Esophagus squamous epithelium (tissue), 4 donors: ENCODE measurements at regions not wholly inside any gene's neighbourhood (a gene's known extent, or its start where the extent isn't known, plus 50 kb on each side); places are given as distances from the start of the nearest gene placed in this dataset.

Experiments used
- POLR2A ChIP-seq, 4 donors: fragments of 450-650 bp; IDR thresholded peaks; one replicate each; pipeline ENCODE4 v1.6.1; 2017; ENCODE audit warnings: antibody characterized with exemption in 4 of 4, mild to moderate bottlenecking in 4 of 4, moderate library complexity in 3 of 4
- TF ChIP-seq, protein P1 (sequence below), 6 experiments: fragments of 450-650 bp in 4 of 6; fragments of 200-600 bp in 2 of 6; sonication (generic) in 2 of 6; IDR thresholded peaks; one replicate each; pipeline ENCODE4 v1.5.1; 2016 to 2019; ENCODE audit warnings: antibody characterized with exemption in 6 of 6, mild to moderate bottlenecking in 4 of 6, moderate library complexity in 4 of 6

DNA sequence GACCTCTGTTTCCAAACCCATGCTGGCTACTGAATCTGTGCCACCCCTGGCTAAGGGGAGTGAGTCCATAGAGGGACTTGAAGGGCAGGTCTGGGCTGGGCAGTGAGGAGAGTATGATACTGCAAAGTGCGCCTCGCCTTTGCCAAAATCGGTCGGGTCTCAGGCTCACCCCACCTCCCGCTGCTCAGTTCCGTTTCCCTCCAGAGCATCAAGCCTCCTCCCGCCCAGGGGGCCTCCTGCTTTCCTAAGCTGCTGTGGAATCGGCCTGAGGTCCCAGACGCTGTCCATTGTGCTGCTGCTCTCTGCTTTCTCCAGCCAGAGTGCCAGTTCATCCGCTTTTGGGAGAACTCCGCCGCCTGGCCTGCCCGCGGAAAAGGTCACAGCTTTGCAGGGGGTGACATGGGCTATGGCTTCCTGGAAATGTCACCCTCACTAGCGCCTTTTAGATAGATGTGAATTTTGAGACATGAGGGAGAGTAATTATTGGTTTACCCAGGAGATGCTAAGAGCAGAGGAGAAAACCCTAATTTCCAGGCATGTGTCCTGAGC is 1418.4 kb downstream of the UQCRFS1 start:
- TF ChIP-seq, protein P1, sequence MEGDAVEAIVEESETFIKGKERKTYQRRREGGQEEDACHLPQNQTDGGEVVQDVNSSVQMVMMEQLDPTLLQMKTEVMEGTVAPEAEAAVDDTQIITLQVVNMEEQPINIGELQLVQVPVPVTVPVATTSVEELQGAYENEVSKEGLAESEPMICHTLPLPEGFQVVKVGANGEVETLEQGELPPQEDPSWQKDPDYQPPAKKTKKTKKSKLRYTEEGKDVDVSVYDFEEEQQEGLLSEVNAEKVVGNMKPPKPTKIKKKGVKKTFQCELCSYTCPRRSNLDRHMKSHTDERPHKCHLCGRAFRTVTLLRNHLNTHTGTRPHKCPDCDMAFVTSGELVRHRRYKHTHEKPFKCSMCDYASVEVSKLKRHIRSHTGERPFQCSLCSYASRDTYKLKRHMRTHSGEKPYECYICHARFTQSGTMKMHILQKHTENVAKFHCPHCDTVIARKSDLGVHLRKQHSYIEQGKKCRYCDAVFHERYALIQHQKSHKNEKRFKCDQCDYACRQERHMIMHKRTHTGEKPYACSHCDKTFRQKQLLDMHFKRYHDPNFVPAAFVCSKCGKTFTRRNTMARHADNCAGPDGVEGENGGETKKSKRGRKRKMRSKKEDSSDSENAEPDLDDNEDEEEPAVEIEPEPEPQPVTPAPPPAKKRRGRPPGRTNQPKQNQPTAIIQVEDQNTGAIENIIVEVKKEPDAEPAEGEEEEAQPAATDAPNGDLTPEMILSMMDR (IDR thresholded peaks at IDR 0.05), result no peak
- TF ChIP-seq POLR2A (IDR thresholded peaks at IDR 0.05), result no peak
